Natural killer cell (primary cell): ENCODE measurements at regions not wholly inside any gene's neighbourhood (a gene's known extent, or its start where the extent isn't known, plus 50 kb on each side); places are given as distances from the start of the nearest gene placed in this dataset.

ENCODE experiments used
- ATAC-seq, 3 donors: fragments of 150-1000 bp in 2 of 3; fragments of 200-7000 bp in 1 of 3; cut with Tn5 transposase; 1 replicate in 1 of 3; 2 replicates in 2 of 3; pipeline ENCODE4 v1.10.0; 2021; ENCODE audit warnings: mild to moderate bottlenecking in 2 of 3, moderate library complexity in 2 of 3
- DNase-seq, 2 donors: peaks; one replicate each; pipeline versions ENCODE4 v3.0.0 to v3.0.0-alpha.2; 2013 to 2021; ENCODE audit warnings: mixed read lengths in 1 of 2
- H3K27ac ChIP-seq: one replicate; pipeline ENCODE4 v1.5.1; 2013; ENCODE audit warnings: mild to moderate bottlenecking, low read length
- H3K27me3 ChIP-seq: one replicate; pipeline ENCODE4 v1.6.1; 2013; ENCODE audit warnings: low read length; ENCODE audit not compliant: control insufficient read depth, insufficient read depth
- H3K36me3 ChIP-seq: one replicate; pipeline ENCODE4 v1.6.1; 2013; ENCODE audit warnings: low read length; ENCODE audit not compliant: control insufficient read depth, insufficient read depth
- H3K4me1 ChIP-seq: one replicate; pipeline ENCODE4 v1.6.1; 2013; ENCODE audit warnings: low read length; ENCODE audit not compliant: control insufficient read depth, insufficient read depth
- H3K4me3 ChIP-seq: one replicate; pipeline ENCODE4 v1.5.1; 2013; ENCODE audit warnings: low read length
- H3K9me3 ChIP-seq: one replicate; pipeline ENCODE4 v1.6.1; 2013; ENCODE audit warnings: low read length; ENCODE audit not compliant: control insufficient read depth, insufficient read depth
- H3K27ac Mint-ChIP-seq, 2 donors: one replicate each; pipeline ENCODE4 v1.8.0; 2022; ENCODE audit warnings: mild to moderate bottlenecking in 2 of 2, mixed read lengths in 2 of 2, moderate library complexity in 1 of 2
- H3K27me3 Mint-ChIP-seq, 2 donors: one replicate each; pipeline ENCODE4 v1.8.0; 2022; ENCODE audit warnings: low read depth in 2 of 2, mixed read lengths in 2 of 2
- H3K36me3 Mint-ChIP-seq: one replicate; pipeline ENCODE4 v1.8.0; 2022; ENCODE audit warnings: mixed read lengths
- H3K4me1 Mint-ChIP-seq, 2 donors: one replicate each; pipeline ENCODE4 v1.8.0; 2022; ENCODE audit warnings: mixed read lengths in 2 of 2
- H3K4me3 Mint-ChIP-seq: one replicate; pipeline ENCODE4 v1.8.0; 2022; ENCODE audit warnings: mild to moderate bottlenecking, moderate library complexity, mixed read lengths
- H3K9me3 Mint-ChIP-seq, 2 donors: one replicate each; pipeline ENCODE4 v1.8.0; 2022; ENCODE audit warnings: mixed read lengths in 2 of 2
- WGBS: methylation state at CpG from one replicate; pipeline ENCODE4 v1.1.7; 2013; ENCODE audit warnings: missing lambda C conversion rate; ENCODE audit not compliant: insufficient coverage; 5-methylcytosine and 5-hydroxymethylcytosine counted together
- intact Hi-C: fragments of 100-400 bp; cut with micrococcal nuclease; formaldehyde crosslinking; loops from one replicate; pipeline ENCODE4 v1.14.2; 2022
- TF ChIP-seq, protein P1 (sequence below): fragments of 200-600 bp; IDR thresholded peaks from one replicate; pipeline ENCODE4 v1.8.0; 2022; ENCODE audit warnings: antibody characterized with exemption

DNA sequence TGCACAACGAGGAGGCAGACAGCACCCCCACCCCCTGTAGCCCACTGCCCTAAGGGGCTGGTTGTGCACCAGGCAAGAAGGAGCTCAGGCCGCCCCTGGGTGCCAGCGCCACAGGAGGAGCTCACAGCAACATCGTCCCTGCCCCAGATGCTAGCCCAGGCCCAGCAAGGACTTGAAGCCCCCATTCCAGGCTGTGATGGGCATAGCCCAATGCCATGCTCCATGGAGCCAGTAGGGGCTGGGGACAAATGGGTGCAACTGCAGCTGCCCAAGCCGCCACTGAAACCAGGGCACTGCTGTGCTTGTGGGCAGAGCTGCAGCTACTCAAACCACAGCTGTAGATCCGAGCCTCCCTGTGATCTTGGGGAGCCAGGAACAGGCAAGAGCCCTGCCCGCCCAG lies 241.3 kb upstream of the GIMD1 start:
- H3K4me1 ChIP-seq = no peaks in the 10 kb centered on the region
- no peaks in the 10 kb centered on the region for H3K9me3 ChIP-seq
- H3K27ac ChIP-seq = no peak overlapping the region
- H3K36me3 ChIP-seq = no peaks in the 10 kb centered on the region
- Mint-ChIP-seq H3K4me1 (no peaks in the 10 kb centered on the region), H3K4me3 (no peak overlapping the region), H3K27ac (no peak overlapping the region), H3K27me3 (no peaks in the 10 kb centered on the region), H3K9me3 (peaks cover 4 to 8% of the 10 kb centered on the region in 2 donors), H3K36me3 (no peaks in the 10 kb centered on the region)
- TF ChIP-seq, protein P1, sequence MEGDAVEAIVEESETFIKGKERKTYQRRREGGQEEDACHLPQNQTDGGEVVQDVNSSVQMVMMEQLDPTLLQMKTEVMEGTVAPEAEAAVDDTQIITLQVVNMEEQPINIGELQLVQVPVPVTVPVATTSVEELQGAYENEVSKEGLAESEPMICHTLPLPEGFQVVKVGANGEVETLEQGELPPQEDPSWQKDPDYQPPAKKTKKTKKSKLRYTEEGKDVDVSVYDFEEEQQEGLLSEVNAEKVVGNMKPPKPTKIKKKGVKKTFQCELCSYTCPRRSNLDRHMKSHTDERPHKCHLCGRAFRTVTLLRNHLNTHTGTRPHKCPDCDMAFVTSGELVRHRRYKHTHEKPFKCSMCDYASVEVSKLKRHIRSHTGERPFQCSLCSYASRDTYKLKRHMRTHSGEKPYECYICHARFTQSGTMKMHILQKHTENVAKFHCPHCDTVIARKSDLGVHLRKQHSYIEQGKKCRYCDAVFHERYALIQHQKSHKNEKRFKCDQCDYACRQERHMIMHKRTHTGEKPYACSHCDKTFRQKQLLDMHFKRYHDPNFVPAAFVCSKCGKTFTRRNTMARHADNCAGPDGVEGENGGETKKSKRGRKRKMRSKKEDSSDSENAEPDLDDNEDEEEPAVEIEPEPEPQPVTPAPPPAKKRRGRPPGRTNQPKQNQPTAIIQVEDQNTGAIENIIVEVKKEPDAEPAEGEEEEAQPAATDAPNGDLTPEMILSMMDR = no peak
- intact Hi-C loops = no loop called here
- DNase-seq (no peak), ATAC-seq (no peak)
- H3K27me3 ChIP-seq = no peaks in the 10 kb centered on the region
- 79% methylated on average over 7 of the region's 7 CpGs for WGBS
- no peak overlapping the region for H3K4me3 ChIP-seq

DNA sequence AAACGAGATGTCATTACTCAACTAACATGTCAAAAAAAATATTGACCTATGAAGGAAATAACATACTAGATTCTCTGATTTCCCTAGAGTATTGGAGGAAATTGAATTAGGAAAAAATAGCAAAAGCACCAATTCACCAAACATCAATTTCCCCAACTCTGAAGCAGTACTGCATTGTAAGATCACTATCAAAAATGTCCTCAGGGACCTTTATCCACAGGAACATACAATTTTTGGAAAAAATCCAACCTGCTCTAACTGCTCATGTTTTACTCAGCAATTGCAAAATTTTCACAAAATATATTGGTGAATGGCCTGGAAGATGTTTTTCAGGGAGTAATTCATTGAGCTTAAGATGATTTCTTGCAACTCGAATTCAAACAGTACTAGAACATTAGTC lies 239.0 kb upstream of the GIMD1 start:
- Histone ChIP-seq H3K36me3 (no peaks in the 10 kb centered on the region), H3K4me3 (no peak overlapping the region), H3K4me1 (no peaks in the 10 kb centered on the region), H3K27me3 (no peaks in the 10 kb centered on the region), H3K27ac (no peak overlapping the region), H3K9me3 (peaks cover 4% of the 10 kb centered on the region)
- Mint-ChIP-seq H3K27me3 (no peaks in the 10 kb centered on the region), H3K4me3 (no peak overlapping the region), H3K4me1 (no peaks in the 10 kb centered on the region), H3K36me3 (no peaks in the 10 kb centered on the region), H3K9me3 (peaks cover 4 to 8% of the 10 kb centered on the region in 2 donors), H3K27ac (no peak overlapping the region)
- TF ChIP-seq, protein P1 = no peak
- ATAC-seq (no peak), DNase-seq (no peak)
- intact Hi-C loops = no loop called here
- 80% methylated on average over 1 of the region's 2 CpGs for WGBS

DNA sequence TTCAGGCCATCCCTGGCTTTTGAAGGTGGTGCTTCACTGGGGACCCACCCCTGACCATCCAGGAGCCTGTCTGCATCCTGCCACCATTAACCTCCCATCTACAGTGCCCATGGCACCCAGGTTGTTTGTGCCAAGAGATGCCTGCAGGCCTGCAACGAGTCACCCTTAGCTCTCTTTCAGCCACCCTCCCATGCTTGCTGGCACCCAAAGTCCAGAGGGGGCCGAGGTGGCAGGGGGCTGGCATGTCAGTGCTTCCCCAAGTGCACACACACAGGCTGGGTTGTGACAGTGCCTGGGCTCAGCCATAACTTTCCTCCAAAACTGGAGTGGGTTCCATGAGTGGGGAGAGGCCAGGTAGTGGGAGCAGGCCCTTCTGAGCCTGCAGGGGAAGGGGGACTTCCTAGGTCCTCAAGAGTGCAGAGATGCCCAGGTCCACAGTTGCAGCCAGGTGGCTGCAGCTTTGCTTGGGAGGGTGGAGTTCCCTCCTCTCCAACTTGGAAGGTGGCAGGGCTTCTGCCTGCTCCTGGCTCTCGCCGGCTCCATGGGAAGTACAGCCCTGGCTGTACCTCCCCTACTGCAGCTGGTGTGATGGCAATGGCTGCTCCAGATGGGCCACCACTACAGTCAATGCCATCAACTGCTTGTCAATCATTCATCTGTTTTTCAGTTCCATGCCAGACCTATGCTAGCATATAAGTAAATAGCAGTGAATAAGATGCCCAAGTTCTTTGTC lies 235.9 kb upstream of the GIMD1 start:
- DNase-seq (no peak), ATAC-seq (peak in 1 of 3 donors; percentile 5)
- Histone ChIP-seq H3K27me3 (no peaks in the 10 kb centered on the region), H3K9me3 (peaks cover 4% of the 10 kb centered on the region), H3K4me1 (no peaks in the 10 kb centered on the region), H3K27ac (no peak overlapping the region), H3K36me3 (no peaks in the 10 kb centered on the region), H3K4me3 (no peak overlapping the region)
- no peak overlapping the region for H3K4me3 Mint-ChIP-seq
- 68% methylated on average over 4 of the region's 4 CpGs for WGBS
- no peak overlapping the region for H3K27ac Mint-ChIP-seq
- no peaks in the 10 kb centered on the region for H3K36me3 Mint-ChIP-seq
- peaks cover 2% of the 10 kb centered on the region in 2 donors for H3K9me3 Mint-ChIP-seq
- no peaks in the 10 kb centered on the region for H3K27me3 Mint-ChIP-seq
- intact Hi-C loops = no loop called here
- TF ChIP-seq, protein P1 = no peak
- no peaks in the 10 kb centered on the region for H3K4me1 Mint-ChIP-seq

DNA sequence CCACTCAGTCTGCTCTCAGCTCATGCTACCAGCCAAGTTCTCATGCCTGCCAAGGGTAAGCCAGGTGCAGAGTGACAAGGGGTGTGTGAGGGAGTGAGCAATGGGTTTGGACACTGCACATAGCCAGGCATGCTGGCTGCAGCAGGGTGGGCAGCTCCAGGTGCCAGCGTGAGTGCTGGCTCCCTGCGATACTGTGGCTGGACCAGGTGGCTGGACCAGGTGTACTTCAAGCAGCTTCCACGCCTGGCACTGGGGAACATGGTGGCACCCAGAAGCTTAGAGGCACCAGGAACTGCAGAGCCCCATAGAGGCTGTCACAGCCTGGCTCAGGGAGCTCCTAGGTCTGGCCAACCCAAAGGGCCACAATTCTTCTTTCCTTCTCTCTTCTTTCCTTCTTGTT lies 234.9 kb upstream of the GIMD1 start:
- no peak overlapping the region for H3K4me3 ChIP-seq
- H3K9me3 ChIP-seq = peaks cover 4% of the 10 kb centered on the region
- ATAC-seq (no peak), DNase-seq (no peak)
- Mint-ChIP-seq H3K9me3 (peaks cover 0 to 2% of the 10 kb centered on the region in 2 donors), H3K4me1 (no peaks in the 10 kb centered on the region), H3K4me3 (no peak overlapping the region), H3K27ac (no peak overlapping the region), H3K27me3 (no peaks in the 10 kb centered on the region), H3K36me3 (no peaks in the 10 kb centered on the region)
- no peaks in the 10 kb centered on the region for H3K27me3 ChIP-seq
- 89% methylated on average over 3 of the region's 3 CpGs for WGBS
- TF ChIP-seq, protein P1 = no peak
- no peak overlapping the region for H3K27ac ChIP-seq
- no peaks in the 10 kb centered on the region for H3K4me1 ChIP-seq
- intact Hi-C loops = no loop called here
- H3K36me3 ChIP-seq = no peaks in the 10 kb centered on the region
